ENCODE measurements at regions not wholly inside any gene's neighbourhood (a gene's known extent, or its start where the extent isn't known, plus 50 kb on each side); places are given as distances from the start of the nearest gene placed in this dataset.
A peak's percentile ranks its signal among the peaks of the same experiment; 100 is the strongest.

DNA sequence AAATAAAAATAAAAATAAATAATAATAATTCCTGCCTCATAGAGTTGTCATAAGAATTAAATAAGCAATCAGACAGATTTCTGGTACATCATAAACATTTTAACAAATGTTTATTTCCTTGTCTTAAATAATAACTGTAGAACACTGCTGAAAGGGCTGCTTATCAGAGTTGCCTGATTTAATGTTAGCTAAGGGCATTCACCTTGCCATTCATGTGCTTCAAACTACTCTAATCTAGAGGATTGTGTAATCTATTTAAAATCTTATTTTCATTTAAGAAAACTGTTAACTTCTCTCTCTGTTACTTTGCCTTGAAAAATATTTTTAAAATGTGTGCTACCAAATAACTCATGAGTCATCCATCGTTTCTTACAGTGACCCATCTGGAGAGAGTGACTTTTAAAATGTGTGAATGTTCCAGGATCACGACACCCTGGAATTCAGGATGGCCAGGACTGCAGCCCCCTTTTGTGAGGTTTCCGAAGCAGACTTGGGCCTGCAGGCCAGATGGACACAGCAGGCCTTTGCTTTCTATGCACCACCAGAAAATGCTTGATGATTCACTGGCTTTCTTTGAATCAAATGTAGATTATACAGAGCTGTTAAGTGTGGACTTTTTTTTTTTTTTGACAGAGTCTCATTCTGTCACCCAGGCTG, 109.1 kb upstream of the TNS3 start:
- DNase-seq = no peak

DNA sequence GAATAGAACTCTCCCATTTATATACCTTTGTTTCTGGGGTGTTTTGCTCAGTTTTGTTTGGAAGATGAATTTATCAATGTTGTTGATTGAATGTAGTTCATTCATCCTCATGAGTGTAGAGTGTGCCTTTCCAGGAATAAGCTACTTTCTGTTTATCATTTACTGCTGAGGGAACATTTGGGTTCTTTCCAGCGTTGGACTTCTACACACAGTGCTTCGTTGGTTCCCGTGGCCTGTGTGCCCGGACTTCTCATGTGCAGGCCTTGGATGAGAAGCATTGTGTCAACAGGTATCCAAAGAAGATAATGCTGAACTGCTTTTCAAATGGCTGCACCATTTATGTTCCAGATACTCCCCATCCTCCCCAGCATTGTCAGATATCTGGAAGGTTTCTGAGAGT, 107.6 kb upstream of the TNS3 start:
- no peak for DNase-seq

DNA sequence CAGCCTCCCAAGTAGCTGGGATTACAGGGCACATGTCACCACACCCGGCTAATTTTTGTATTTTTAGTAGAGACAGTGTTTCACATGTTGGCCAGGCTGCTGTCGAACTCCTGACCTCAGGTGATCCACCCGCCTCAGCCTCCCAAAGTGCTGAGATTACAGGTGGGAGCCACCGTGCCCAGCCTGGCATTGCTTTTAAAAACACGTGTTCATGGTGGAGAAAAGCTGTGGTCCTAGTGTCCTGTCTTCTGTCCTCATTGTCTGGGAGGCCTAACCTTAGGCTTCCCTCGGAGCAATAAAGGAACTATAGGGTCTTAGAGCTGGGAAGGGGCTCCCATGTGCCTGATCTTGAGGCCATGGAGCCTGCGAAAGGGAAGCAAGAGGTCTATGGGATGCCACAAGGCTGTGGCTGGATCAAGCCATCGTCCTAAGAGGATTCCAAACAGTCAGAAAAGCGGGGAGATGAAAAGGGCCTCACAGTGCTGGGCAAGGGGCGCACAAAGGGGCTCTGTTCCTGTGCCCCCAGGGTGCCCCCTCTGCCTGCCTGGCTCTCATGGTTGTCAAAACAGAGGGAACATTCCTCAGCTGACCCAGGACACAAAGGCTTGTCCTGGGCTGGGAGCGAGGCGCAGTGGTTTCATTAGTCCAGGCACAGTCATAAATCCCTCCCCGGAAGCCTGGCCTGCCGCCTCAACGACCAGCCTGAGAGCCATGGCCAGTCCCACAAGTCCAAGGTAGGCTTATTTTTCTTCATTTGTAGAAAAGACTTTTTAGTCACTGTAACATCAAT, 106.6 kb upstream of the TNS3 start:
- no peak for DNase-seq

DNA sequence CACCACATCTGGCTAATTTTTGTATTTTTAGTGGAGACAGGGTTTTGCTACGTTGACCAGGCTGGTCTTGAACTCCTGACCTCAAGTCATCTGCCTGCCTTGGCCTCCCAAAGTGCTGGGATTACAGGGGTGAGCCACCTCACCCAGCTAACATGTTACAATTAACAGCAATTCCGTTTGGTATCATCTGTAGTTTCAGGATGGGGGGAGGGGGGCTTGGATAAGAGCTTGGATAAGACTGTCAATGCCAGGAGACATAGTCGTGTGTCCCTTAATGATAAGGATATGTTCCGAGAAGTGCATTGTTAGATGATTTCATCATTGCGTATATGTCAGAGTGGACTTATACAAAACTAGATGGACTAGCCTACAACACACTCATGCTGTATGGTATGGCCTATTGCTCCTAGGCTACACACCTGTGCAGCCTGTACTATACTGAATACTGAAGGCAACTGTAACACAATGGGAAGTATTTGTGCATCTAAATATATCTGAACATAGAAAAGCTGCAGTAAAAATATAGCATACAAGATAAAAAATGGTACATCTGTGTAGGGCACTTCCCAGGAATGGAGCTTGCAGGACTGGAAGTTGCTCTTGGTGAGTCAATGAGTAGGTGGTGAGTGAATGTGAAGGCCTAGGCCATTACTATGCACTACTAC, 103.9 kb upstream of the TNS3 start:
- no peak for DNase-seq

DNA sequence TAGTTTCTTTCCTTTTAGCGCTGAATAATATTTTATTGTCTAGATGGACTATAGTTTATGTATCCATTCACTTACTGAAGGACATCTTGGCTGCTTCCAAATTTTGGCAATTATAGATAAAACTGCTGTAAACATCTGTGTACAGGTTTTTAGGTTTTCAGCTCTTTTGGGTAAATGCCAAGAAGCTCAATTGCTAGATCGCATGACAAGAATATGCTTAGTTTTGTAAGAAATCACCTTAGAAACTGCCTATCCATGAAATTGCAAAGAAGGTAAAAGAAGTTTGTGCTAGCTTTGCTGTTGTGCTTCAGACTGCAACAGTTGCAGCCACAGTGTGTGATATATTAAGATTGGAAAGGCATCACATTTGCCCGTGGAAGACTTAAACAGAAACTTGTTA, 103.2 kb upstream of the TNS3 start:
- DNase-seq = no peak

DNA sequence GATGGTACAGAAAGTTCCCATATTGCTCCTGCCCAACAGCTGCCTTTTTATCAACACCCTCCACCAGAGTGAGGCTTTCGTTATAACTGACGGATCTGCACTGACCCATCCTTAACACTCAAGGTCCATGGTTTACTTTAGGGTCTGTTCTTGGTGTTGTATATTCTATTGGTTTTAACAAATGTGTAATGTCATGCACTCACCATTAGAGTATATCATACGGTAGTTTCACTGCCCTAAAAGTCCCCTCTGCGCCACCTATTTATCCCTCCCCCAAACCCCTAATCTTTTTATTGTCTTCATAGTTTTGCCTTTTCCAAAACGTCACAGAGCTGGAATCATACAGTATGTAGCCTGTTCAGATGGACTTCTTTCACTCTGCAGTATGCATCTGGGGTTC, 102.8 kb upstream of the TNS3 start:
- no peak for DNase-seq

DNA sequence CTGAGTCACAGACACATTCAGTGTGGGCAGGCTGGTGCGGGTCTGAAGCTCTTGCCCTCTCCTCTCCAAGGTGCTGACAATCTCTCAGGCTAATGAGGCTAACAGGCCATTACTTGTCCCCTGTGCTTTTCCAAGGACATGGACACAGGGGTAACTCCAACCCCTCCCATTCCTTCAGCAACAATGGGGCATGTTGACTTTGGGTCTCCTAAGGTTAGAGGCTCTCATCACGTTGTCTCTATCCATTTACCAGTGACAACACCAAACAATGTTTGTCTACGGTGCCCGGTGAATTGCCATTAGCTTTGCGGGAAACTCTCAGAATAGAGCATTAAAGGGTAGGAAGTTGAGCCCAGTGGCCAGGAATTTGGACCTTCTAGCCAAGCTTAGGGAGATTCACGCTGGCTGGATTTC, 101.6 kb upstream of the TNS3 start:
- no peak for DNase-seq

DNA sequence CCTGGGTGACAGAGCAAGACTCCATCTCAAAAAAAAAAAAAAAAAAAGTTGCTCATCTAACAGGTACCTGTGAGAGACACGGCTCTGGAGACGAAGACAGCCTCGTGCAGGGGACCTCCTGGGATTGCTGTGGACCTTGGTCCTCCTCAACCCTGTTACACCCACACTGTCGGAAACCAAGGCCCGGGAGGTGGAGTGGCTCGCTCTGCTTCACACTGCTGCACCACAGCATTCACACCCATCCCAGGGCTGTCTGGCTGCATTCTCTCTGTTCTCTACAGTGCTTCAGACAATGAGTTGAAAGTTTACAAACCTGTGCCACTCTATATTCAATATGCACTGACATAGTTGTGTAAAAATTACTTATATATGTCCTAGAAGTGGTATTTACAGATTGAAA, 101.0 kb upstream of the TNS3 start:
- no peak for DNase-seq

DNA sequence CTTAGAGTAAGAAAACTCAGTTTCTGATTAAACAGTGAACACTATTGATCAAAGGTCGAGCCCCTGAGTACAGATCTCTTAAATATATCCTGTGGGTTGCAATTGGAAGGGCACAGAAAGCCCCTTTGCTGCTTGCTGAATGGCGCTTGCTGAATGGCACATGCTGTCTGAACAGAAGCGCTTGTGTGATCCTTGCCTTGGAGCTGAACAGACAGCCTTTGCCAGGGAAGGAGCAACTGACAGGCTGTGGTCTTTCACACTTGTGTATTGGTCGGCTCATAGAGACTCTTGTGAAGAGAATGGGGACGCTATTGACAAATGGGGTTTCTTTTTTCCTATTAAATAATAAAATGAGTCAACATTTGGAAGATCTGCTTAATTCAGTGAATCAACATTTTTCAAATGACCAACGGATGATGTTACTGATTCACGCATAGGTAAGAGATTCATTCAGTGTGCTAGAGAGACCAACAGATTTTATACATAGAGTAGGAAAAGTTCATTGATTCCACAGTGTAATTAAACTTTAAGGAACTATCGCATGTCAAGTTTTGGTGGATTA, 99.4 kb upstream of the TNS3 start:
- DNase-seq = no peak

DNA sequence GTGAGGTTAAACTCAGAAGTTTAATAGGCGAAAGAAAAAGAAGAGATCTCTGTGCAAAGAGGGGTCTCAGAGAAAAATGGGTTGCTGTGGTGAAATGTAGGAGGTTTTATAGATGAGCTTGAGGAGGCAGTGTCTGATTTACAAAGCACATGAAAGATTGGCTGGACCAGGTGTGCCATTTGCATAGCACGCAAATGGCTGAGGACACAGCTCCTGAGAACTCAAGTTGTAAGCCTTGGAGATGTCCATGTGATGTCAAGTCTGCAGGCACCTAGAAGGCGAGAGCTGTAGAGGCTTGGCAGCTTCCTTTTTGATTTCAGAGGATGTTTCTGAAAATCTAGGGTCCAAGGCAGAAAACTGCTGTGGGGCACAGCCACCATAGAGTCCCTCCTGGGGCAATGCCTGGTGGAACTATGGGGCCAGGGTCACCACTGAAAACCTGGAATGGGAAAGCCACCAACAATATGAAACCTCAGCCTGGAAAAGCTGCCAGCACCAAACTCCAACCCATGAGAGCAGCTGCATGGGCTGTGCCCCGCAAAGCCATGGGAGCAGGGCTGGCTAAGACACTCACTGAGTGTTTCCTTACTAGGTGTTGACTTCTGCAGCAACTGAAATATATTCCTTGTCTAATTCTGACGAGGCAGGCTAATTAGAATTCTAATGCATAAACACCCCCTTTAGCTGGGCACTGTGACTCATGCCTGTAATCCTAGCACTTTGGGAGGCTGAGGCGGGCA, 96.9 kb upstream of the TNS3 start:
- no peak for DNase-seq

DNA sequence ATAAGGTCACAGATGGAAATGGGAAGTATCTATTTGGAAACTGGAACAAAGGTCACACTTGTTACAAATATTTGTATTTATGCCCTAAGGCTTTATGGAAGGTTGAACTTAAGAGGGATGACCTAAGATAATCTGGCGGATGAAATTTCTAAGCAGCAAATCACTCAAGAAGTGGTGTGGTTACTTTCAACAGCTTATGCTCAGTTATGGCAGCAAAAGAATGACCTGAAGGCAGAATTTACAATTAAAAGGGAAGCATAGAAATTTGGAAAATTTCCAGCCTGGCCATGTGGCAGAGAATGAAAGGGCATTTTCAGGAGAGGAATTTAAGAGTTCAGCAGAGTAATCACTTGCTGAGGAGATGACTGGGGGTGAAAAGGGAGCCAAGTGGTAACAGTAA, 95.8 kb upstream of the TNS3 start:
- DNase-seq = peak; percentile 32

DNA sequence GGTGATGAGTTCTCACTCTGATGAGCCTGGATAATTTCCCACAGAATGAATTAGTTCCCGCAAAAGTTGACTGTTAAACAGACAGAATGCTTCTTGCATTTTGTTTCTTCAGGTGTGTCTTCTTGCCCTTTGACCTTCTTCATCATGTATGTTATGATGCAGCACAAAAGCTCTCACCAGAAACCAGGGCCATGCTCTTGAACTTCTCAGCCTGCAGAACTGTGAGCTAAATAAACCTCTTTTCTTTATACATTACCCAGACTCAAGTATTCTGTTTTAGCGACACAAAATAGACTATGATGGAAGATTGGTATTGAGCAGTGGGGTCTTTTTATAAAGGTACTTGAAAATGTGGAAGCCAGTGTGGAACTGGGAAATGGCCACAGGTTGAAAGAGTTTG, 95.2 kb upstream of the TNS3 start:
- no peak for DNase-seq

DNA sequence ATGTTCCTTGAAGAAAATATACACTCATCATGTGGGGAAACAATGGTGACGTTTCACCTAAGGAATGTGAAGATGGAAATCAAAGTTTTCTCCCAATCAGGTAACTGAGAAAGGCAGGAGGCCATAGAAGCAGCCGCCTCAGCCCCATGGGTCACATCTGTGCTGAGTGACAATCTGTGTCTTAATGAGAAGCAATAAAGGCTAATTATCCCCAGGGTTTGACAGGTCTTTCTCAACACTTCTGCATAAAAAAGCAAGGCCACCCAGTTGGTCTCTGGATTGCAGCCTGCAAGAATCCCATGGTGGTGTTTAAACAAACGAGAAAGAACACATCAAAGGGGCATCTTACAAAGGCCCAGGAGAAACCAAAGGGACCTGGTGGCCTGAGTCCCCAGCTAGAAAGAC, 91.1 kb upstream of the TNS3 start:
- DNase-seq = no peak

DNA sequence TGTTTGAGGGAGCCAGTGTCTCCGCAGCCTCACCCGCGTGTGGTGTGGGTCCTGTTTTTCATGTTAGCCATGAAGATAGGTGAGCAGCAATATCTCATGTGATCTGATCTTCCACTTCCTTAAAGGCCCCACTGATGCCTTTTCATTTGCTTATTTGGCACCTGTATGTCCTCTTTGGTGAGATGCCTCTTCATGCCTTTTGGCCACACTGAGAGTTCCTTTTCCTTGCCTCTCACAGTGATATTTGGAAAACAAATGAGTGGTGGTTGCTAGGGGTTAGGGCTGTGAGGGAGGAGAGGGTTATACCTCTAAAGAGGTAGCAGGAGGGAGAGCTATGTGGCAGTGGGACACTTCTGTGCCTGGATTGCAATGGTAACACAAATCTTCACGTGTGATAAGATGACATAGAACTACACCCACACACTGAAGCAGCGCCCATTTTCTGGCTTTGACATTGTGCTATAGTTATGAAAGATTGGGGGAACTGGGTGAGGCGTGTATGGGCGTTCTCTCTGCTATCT, 90.4 kb upstream of the TNS3 start:
- no peak for DNase-seq

DNA sequence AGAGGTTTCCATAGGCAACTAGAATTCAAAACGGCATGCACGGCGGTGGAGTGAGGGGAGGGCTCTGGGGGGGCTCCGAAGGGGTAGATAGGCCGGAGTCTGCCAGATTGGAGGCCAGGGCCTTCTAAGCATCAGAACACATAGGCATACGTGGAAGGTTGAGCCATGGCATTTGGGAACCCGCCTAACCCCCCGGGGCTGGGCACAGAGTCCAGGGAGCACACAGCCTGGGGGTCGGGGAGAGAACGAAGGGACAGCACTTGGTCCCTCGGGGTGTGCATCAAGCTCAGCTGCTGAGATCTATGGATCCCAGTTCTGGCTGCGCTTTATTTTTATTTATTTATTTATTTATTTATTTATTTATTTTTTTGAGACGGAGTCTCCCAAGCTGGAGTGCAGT, 89.4 kb upstream of the TNS3 start:
- DNase-seq = no peak

DNA sequence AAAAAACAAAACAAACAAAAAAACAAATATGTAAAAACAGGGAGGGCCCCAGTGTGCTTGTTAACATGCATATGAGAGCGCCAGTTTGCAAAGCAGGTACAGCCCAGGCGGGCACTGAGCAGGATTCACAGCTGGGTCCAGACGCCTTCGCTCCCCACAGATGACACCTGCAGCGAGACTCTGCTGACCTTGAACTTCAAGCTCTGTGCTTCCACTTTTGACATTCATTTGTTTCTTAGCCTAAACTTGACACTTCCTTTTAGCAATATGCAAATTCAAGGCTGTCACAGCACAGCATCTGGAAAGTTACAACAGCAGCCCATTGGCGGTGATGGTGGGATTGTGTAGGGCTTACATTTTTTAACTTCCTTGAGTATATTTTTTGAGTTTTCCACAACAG, 88.8 kb upstream of the TNS3 start:
- peak; percentile 71 for DNase-seq

DNA sequence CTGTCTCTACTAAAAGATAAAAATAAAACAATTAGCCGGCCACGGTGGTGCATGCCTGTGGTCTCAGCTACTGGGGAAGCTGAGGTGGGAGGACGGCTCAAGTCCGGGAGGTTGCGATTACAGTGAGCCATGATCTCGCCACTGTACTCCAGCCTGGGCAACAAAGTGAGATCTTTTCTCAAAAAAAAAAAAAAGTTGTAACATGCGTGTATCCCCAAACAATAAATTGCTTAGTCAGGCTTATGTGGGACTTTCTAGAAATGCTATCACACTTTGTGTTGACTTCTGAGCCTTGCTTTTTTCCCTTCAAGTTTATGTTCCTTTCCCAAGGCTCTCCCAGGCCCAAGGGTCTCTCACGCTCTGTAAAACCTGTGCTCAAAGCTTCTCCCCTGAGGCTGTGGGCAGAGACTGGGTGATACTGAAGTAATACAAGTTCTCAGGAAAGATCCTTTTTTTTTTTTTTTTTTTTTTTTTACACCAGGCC, 88.0 kb upstream of the TNS3 start:
- peak; percentile 72 for DNase-seq

DNA sequence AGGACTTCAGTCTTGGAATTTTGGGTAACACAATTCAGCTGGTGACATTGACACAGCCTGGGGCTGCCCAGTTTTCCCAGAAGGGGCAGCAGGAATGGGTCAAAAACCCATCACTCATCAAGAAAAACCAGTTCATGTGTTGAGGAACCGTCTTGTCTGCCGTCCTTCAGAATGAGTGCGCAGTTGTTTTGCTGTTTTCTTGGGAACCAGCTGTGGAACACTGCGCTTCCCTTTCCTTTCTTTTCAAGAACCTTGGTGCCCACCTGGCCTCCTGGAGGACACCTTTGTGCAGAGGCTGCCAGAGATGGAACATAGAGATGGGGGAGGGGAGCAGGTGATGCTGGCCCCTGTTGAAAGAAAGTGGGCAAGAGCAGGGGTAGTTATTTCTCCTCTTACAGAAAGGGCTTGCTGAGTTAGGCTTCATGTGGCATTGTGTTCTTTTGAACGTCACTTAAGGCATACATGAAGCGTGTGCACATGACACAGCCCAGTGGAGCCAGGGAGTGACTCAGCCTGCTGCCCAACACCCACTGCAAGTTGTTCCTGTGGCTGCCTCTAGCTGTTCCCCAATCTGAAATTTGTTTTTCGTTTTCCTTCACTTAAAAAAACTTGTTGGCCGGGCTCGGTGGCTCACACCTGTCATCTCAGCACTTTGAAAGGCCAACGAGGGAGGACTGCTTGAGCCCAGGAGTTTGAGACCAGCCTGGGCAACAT, 87.4 kb upstream of the TNS3 start:
- DNase-seq = peak; percentile 91

DNA sequence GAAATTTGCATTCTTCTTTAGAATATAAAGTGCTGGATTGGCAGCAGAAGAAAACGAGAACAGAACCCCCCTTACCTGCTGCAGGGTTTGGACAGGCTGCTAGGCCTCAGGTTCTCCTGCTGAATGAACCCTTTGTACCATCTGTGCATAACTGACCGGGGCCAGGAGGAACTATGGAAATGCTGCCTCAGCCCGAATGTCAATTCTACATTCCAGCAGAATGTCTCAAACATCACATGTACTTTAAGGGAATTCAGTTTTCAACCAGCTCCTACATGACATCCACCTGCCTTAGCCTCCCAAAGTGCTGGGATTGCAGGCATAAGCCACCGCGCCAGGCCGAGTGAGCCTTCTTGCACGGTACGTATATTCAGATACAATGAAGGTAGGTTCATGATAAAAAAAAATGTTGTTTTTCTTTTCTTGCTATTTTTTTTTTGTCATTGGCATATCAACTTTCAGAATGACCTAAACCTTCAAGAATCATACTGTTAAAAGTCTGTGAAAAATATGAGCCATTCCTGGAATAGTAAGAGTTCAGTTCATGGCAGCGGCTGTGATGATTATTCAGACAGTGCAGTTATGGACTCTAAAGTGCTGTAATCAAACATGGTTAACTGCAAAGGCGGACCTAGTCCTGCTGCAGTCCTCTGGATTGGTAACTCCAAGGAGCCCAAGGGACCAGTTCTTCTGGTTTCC, 84.4 kb upstream of the TNS3 start:
- no peak for DNase-seq

DNA sequence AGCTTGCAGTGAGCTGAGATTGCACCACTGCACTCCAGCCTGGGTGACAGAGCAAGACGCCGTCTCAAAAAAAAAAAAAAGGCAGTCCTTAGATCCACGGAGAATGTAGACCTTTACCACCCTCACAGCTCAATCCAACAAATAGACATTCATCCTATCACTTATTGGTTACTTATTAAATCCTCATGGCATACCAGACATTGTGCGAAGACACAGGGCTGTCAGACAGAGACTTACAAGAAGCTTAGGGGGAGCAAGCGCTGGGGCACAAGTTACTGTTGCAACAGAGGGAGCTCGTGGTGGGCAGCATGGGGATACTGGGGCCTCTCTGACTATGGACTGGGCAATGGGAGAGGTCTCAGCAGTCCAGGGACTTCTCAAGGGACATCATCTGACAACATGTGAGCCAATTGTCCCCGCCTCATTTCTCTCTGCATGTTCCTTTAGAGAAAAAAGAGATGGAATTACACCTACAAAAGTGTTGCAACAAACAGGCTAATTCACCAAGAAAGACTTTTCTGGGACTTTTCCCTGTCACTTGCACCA, 82.8 kb upstream of the TNS3 start:
- no peak for DNase-seq

DNA sequence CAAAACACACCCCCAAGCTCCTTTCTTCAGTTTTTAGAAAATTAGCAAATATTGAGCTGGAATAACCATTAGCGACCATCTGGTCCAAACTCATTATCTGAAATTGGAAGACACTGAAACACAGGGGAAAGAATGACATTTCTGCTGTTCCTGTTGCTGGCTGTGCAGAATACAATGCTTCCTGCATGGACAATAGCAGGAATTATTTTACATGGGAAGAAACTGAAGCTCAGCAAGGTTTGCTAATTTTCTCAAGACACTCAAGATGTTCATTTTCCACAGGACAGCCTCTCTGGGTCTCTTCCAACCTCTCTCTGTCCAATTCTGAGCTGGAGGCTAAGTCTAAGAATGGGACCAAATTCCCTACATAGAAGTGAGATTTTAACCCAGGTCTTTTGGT, 81.9 kb upstream of the TNS3 start:
- DNase-seq = no peak

Data from MV-4-11 (cell line).